H1 (cell line): ENCODE measurements at regions not wholly inside any gene's neighbourhood (a gene's known extent, or its start where the extent isn't known, plus 50 kb on each side); places are given as distances from the start of the nearest gene placed in this dataset.

ENCODE experiments used
- CBX5 ChIP-seq: fragments of 300-800, 300-1000 bp; sonication (generic); IDR thresholded peaks from 2 replicates; pipeline ENCODE4 v1.7.1; 2016; ENCODE audit warnings: antibody characterized with exemption, low read length, low read depth
- JUN ChIP-seq: IDR thresholded peaks from 2 replicates; pipeline ENCODE4 v1.6.1; 2011; ENCODE audit warnings: low read depth, mild to moderate bottlenecking, improper control_type of control experiment, low read length
- POLR2A ChIP-seq, 2 experiments: IDR thresholded peaks; 1 replicate in 1 of 2; 2 replicates in 1 of 2; pipeline ENCODE4 v1.6.1; 2011; ENCODE audit warnings: low read depth in 2 of 2, low read length in 2 of 2, mild to moderate bottlenecking in 2 of 2; ENCODE audit errors: control extremely low read depth in 1 of 2
- SUZ12 ChIP-seq: fragments of 200-600 bp; sonication (generic); IDR thresholded peaks from 2 replicates; pipeline ENCODE4 v1.6.1; 2012; ENCODE audit warnings: mild to moderate bottlenecking, inconsistent platforms, low read length, moderate library complexity, mixed read lengths
- TAF1 ChIP-seq: IDR thresholded peaks from 2 replicates; pipeline ENCODE4 v1.6.1; 2011; ENCODE audit warnings: mild to moderate bottlenecking, low read depth, low read length
- TAF7 ChIP-seq: optimal IDR thresholded peaks from 2 replicates; pipeline ENCODE3; 2011; ENCODE audit warnings: low read depth, mild to moderate bottlenecking, inconsistent platforms, low read length, moderate library complexity, borderline replicate concordance
- TCF12 ChIP-seq: IDR thresholded peaks from 2 replicates; pipeline ENCODE4 v1.6.1; 2011; ENCODE audit warnings: low read depth, mild to moderate bottlenecking, low read length
- ZNF274 ChIP-seq: IDR thresholded peaks from 2 replicates; pipeline ENCODE4 v1.7.0; 2012; ENCODE audit warnings: low read length, borderline replicate concordance; ENCODE audit errors: extremely low read depth
- TF ChIP-seq, protein P1 (sequence below): fragments of 300-600 bp; sonication (generic); IDR thresholded peaks from 2 replicates; pipeline ENCODE4 v1.7.1; 2012; ENCODE audit warnings: low read length, moderate library complexity, mild to moderate bottlenecking, inconsistent platforms; ENCODE audit not compliant: insufficient replicate concordance

DNA sequence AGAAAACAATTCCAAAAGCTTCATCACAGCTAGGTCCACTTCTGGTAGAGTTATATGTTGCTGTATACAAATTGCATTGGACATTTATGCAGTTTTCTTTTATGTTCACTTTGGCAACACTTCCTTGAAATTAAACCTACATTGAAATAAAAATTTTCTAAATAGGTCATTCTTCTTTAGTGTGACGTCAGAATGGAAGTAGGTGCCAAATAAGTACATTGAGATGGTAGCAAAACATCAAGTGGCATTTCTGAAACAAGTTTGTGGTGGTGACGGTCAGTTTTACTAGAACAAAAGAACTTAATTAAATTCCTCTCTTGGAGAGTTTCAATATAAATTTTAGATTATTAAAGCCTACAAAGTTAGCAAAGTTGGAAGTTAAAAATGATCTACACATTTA lies 895.1 kb downstream of the CDH9 start (continued):
- TF ChIP-seq, protein P1, sequence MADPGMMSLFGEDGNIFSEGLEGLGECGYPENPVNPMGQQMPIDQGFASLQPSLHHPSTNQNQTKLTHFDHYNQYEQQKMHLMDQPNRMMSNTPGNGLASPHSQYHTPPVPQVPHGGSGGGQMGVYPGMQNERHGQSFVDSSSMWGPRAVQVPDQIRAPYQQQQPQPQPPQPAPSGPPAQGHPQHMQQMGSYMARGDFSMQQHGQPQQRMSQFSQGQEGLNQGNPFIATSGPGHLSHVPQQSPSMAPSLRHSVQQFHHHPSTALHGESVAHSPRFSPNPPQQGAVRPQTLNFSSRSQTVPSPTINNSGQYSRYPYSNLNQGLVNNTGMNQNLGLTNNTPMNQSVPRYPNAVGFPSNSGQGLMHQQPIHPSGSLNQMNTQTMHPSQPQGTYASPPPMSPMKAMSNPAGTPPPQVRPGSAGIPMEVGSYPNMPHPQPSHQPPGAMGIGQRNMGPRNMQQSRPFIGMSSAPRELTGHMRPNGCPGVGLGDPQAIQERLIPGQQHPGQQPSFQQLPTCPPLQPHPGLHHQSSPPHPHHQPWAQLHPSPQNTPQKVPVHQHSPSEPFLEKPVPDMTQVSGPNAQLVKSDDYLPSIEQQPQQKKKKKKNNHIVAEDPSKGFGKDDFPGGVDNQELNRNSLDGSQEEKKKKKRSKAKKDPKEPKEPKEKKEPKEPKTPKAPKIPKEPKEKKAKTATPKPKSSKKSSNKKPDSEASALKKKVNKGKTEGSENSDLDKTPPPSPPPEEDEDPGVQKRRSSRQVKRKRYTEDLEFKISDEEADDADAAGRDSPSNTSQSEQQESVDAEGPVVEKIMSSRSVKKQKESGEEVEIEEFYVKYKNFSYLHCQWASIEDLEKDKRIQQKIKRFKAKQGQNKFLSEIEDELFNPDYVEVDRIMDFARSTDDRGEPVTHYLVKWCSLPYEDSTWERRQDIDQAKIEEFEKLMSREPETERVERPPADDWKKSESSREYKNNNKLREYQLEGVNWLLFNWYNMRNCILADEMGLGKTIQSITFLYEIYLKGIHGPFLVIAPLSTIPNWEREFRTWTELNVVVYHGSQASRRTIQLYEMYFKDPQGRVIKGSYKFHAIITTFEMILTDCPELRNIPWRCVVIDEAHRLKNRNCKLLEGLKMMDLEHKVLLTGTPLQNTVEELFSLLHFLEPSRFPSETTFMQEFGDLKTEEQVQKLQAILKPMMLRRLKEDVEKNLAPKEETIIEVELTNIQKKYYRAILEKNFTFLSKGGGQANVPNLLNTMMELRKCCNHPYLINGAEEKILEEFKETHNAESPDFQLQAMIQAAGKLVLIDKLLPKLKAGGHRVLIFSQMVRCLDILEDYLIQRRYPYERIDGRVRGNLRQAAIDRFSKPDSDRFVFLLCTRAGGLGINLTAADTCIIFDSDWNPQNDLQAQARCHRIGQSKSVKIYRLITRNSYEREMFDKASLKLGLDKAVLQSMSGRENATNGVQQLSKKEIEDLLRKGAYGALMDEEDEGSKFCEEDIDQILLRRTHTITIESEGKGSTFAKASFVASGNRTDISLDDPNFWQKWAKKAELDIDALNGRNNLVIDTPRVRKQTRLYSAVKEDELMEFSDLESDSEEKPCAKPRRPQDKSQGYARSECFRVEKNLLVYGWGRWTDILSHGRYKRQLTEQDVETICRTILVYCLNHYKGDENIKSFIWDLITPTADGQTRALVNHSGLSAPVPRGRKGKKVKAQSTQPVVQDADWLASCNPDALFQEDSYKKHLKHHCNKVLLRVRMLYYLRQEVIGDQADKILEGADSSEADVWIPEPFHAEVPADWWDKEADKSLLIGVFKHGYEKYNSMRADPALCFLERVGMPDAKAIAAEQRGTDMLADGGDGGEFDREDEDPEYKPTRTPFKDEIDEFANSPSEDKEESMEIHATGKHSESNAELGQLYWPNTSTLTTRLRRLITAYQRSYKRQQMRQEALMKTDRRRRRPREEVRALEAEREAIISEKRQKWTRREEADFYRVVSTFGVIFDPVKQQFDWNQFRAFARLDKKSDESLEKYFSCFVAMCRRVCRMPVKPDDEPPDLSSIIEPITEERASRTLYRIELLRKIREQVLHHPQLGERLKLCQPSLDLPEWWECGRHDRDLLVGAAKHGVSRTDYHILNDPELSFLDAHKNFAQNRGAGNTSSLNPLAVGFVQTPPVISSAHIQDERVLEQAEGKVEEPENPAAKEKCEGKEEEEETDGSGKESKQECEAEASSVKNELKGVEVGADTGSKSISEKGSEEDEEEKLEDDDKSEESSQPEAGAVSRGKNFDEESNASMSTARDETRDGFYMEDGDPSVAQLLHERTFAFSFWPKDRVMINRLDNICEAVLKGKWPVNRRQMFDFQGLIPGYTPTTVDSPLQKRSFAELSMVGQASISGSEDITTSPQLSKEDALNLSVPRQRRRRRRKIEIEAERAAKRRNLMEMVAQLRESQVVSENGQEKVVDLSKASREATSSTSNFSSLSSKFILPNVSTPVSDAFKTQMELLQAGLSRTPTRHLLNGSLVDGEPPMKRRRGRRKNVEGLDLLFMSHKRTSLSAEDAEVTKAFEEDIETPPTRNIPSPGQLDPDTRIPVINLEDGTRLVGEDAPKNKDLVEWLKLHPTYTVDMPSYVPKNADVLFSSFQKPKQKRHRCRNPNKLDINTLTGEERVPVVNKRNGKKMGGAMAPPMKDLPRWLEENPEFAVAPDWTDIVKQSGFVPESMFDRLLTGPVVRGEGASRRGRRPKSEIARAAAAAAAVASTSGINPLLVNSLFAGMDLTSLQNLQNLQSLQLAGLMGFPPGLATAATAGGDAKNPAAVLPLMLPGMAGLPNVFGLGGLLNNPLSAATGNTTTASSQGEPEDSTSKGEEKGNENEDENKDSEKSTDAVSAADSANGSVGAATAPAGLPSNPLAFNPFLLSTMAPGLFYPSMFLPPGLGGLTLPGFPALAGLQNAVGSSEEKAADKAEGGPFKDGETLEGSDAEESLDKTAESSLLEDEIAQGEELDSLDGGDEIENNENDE: no peak
- TF ChIP-seq CBX5: no peak
- TF ChIP-seq TAF7: no peak
- no peak for TF ChIP-seq TCF12
- TF ChIP-seq ZNF274: no peak
- TF ChIP-seq JUN: no peak
- TF ChIP-seq SUZ12: no peak
- TF ChIP-seq TAF1: no peak
- no peak for TF ChIP-seq POLR2A (IDR thresholded peaks at IDR 0.05; ENCODE audit: control extremely low read depth in 1 of 2, low read depth in 2 of 2, low read length in 2 of 2)
- TF ChIP-seq, all 59 proteins: peak for 0
